ENCODE measurements at regions not wholly inside any gene's neighbourhood (a gene's known extent, or its start where the extent isn't known, plus 50 kb on each side); places are given as distances from the start of the nearest gene placed in this dataset.

GRCh38 chr12:58263816-58264215 lies 322.4 kb downstream of the ATP23 start:
- no peak for DNase-seq (ENCODE audit: low read depth)
- no peak for TF ChIP-seq CTCF (IDR thresholded peaks at IDR 0.05; ENCODE audit: insufficient read depth, low read depth, low read length)
- H3K4me3 ChIP-seq (ENCODE audit: low read depth, low read length): no peak overlapping the region

GRCh38 chr12:58268069-58268468 lies 326.7 kb downstream of the ATP23 start:
- no peak for DNase-seq (ENCODE audit: low read depth)
- TF ChIP-seq CTCF (IDR thresholded peaks at IDR 0.05; ENCODE audit: insufficient read depth, low read depth, low read length): no peak
- H3K4me3 ChIP-seq (ENCODE audit: low read depth, low read length): no peak overlapping the region

DNA sequence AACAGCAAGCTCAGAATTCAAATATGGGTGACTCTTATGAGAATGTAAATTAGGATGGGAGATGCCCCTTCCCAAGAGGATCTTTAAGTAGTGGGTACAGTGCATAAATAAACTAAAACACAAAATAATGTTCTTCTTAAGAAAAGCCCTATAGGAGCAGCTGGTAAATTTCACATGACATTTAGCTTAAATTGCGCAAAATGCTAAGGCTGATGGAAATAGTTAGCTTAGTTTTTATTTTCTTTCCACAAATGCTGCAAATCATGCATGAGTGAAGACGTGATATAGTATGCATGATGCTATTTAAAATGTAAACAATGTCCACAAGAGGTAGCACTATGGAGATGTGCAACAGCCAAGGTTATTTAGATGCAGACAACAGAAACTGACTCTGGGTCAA lies 328.1 kb downstream of the ATP23 start:
- no peak for TF ChIP-seq CTCF (IDR thresholded peaks at IDR 0.05; ENCODE audit: insufficient read depth, low read depth, low read length)
- DNase-seq (ENCODE audit: low read depth): peak; percentile 51

GRCh38 chr12:58270966-58271705 lies 329.8 kb downstream of the ATP23 start:
- TF ChIP-seq CTCF (IDR thresholded peaks at IDR 0.05; ENCODE audit: insufficient read depth, low read depth, low read length): no peak
- no peak for DNase-seq (ENCODE audit: low read depth)
- H3K4me3 ChIP-seq (ENCODE audit: low read depth, low read length): no peak overlapping the region

More for the DNA sequence above, 328.1 kb downstream of the ATP23 start:
- no peak overlapping the region for H3K4me3 ChIP-seq (ENCODE audit: low read depth, low read length)

- no peak for DNase-seq (ENCODE audit: low read depth)
- no peak overlapping the region for H3K4me3 ChIP-seq (ENCODE audit: low read depth, low read length)
- TF ChIP-seq CTCF (IDR thresholded peaks at IDR 0.05; ENCODE audit: insufficient read depth, low read depth, low read length): no peak
Observed at GRCh38 chr12:58272461-58272860, 331.1 kb downstream of the ATP23 start.

GRCh38 chr12:58277231-58277630 lies 335.9 kb downstream of the ATP23 start:
- no peak for DNase-seq (ENCODE audit: low read depth)
- H3K4me3 ChIP-seq (ENCODE audit: low read depth, low read length): no peak overlapping the region
- no peak for TF ChIP-seq CTCF (IDR thresholded peaks at IDR 0.05; ENCODE audit: insufficient read depth, low read depth, low read length)

DNA sequence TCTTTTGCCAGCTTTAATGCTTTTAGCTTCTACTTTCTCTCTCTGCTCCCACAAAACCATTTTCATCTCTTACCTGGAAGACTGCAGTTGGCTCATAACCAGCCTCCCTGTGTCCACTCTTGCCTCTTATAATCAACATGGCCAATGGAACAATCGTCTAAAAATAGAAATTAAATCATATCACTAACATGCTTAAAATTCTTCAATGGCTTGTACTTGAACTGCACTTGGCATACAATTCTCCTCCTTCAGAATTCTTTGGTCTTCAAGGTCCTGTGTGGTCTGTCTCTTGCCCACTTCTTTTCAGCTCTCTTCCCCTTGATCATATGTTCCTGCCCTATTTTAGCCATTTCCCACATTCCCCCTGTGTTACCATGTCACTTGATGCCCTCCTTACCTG lies 342.2 kb downstream of the ATP23 start:
- no peak overlapping the region for H3K4me3 ChIP-seq (ENCODE audit: low read depth, low read length)
- no peak for TF ChIP-seq CTCF (IDR thresholded peaks at IDR 0.05; ENCODE audit: insufficient read depth, low read depth, low read length)
- no peak for DNase-seq (ENCODE audit: low read depth)

Data from fibroblast of villous mesenchyme (primary cell).